IPS-11a (cell line): ENCODE measurements at regions not wholly inside any gene's neighbourhood (a gene's known extent, or its start where the extent isn't known, plus 50 kb on each side); places are given as distances from the start of the nearest gene placed in this dataset.

ENCODE experiments used
- H3K4me3 ChIP-seq: one replicate; pipeline ENCODE4 v1.5.1; 2013; ENCODE audit warnings: low read depth, low read length, control low read depth

- no peak overlapping the region for H3K4me3 ChIP-seq
Measured at GRCh38 chr7:54955296-54955695, 63.5 kb upstream of the EGFR start.

GRCh38 chr7:54955696-54956420, 63.0 kb upstream of the EGFR start:
- H3K4me3 ChIP-seq, result no peak overlapping the region

- no peak overlapping the region for H3K4me3 ChIP-seq
Measured at GRCh38 chr7:54956865-54957264, 62.0 kb upstream of the EGFR start.

- H3K4me3 ChIP-seq, result no peak overlapping the region
Measured at GRCh38 chr7:54960517-54960916, 58.3 kb upstream of the EGFR start.

GRCh38 chr7:54961391-54961790, 57.4 kb upstream of the EGFR start:
- H3K4me3 ChIP-seq, result no peak overlapping the region

- H3K4me3 ChIP-seq, result no peak overlapping the region
Measured at GRCh38 chr7:54963155-54963554, 55.7 kb upstream of the EGFR start.

GRCh38 chr7:54964136-54964535, 54.7 kb upstream of the EGFR start:
- H3K4me3 ChIP-seq, result no peak overlapping the region

GRCh38 chr7:54967377-54967776, 51.4 kb upstream of the EGFR start:
- H3K4me3 ChIP-seq, result no peak overlapping the region

GRCh38 chr7:54968018-54968417, 50.8 kb upstream of the EGFR start:
- no peak overlapping the region for H3K4me3 ChIP-seq
